ENCODE measurements at regions not wholly inside any gene's neighbourhood (a gene's known extent, or its start where the extent isn't known, plus 50 kb on each side); places are given as distances from the start of the nearest gene placed in this dataset.
"Not testable (repeated sequence)": the region's sequence is repeated elsewhere in the genome, so short reads cannot be mapped to it uniquely, and the experiment has no call there.

DNA sequence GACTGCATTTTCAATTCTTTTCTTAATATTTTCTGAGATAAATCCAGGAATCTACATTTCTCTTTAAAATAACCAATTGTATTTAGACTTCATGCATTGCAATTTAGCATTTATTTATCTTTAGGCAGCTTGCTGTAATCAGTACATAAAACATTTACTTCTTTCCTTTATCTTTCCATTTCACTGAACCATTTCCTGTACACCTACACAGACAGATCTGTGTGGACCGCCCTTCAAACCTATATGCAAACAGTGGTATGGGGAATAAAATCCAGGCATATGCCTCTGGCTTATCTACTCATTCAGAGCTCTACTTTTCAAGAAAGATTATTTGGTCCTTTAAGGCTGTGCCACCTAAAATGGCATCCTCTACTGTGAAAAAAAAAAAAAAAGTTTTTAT is 640.0 kb downstream of the MAT2B start:
- no peak overlapping the region for H3K9ac ChIP-seq (ENCODE audit: low read length)
- H3K27ac ChIP-seq (ENCODE audit: low read depth, low read length) = no peak overlapping the region
- H3K4me3 ChIP-seq (ENCODE audit: low read length) = no peak overlapping the region
- no peaks in the 10 kb centered on the region for H3K4me1 ChIP-seq (ENCODE audit: control insufficient read depth, insufficient read depth, low read length)
- H3K36me3 ChIP-seq (ENCODE audit: control insufficient read depth, insufficient read depth, low read length) = no peaks in the 10 kb centered on the region
- H3K27me3 ChIP-seq (ENCODE audit: control insufficient read depth, insufficient read depth, low read length) = no peaks in the 10 kb centered on the region

DNA sequence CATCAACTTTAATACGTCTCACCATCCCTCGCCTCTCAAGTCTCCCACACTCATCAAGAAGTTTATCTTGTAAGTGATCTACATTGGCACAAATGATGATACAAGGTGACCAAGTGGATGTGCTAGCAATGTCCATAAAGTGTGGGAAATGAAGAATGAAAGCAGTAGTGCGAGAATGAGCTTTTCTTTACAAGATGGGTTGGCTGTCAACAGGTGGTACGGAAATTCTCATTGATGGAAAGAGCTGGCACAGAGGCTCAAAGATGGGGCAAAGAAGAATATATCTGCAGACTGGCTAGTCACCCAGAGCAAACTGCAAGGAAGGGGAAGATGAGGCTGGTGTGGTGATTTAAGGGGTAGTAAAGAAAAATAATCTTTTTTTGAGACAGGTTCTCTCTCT is 640.8 kb downstream of the MAT2B start:
- Histone ChIP-seq H3K4me1 (ENCODE audit: control insufficient read depth, insufficient read depth, low read length) (no peaks in the 10 kb centered on the region), H3K9ac (ENCODE audit: low read length) (no peak overlapping the region), H3K27me3 (ENCODE audit: control insufficient read depth, insufficient read depth, low read length) (no peaks in the 10 kb centered on the region), H3K27ac (ENCODE audit: low read depth, low read length) (no peak overlapping the region), H3K36me3 (ENCODE audit: control insufficient read depth, insufficient read depth, low read length) (no peaks in the 10 kb centered on the region), H3K4me3 (ENCODE audit: low read length) (no peak overlapping the region)

DNA sequence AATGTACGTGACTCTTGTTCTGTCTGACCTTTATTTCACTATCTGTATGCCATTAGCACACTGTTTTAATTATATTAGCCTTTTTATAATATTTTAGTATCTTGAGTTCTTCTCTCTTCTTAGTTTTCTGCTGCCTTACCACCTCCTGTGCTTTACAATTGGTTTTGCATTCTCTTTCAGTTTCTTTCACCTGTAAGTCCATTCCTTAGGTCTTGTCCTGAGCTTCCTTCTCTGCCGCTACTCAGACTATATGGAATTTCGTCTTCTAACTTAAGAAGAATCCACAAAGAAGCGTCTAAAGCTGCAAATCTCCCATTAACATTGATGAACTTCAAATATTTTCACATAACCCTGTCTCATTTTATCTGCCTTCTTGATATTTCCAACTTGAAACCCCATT is 642.9 kb downstream of the MAT2B start:
- no peaks in the 10 kb centered on the region for H3K4me1 ChIP-seq (ENCODE audit: control insufficient read depth, insufficient read depth, low read length)
- no peak overlapping the region for H3K9ac ChIP-seq (ENCODE audit: low read length)
- H3K4me3 ChIP-seq (ENCODE audit: low read length) = no peak overlapping the region
- H3K36me3 ChIP-seq (ENCODE audit: control insufficient read depth, insufficient read depth, low read length) = no peaks in the 10 kb centered on the region
- H3K27me3 ChIP-seq (ENCODE audit: control insufficient read depth, insufficient read depth, low read length) = no peaks in the 10 kb centered on the region
- no peak overlapping the region for H3K27ac ChIP-seq (ENCODE audit: low read depth, low read length)

DNA sequence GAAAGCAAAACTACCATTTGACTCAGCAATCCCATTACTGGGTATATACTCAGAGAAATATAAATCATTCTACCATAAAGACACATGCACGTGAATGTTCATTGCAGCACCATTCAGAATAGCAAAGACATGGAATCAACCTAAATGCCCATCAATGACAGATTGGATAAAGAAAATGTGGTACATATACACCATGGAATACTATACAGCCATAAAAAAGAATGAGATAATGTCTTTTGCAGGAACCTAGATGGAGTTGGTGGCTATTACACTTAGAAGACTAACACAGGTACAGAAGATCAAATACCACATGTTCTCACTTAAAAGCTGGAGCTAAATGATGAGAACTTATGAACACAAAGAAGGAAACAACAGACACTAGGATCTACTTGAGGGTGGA is 647.1 kb downstream of the MAT2B start:
- not testable (repeated sequence) for H3K27me3 ChIP-seq (ENCODE audit: control insufficient read depth, insufficient read depth, low read length); H3K4me3 ChIP-seq (ENCODE audit: low read length); H3K4me1 ChIP-seq (ENCODE audit: control insufficient read depth, insufficient read depth, low read length); H3K27ac ChIP-seq (ENCODE audit: low read depth, low read length); H3K9ac ChIP-seq (ENCODE audit: low read length); H3K36me3 ChIP-seq (ENCODE audit: control insufficient read depth, insufficient read depth, low read length)

DNA sequence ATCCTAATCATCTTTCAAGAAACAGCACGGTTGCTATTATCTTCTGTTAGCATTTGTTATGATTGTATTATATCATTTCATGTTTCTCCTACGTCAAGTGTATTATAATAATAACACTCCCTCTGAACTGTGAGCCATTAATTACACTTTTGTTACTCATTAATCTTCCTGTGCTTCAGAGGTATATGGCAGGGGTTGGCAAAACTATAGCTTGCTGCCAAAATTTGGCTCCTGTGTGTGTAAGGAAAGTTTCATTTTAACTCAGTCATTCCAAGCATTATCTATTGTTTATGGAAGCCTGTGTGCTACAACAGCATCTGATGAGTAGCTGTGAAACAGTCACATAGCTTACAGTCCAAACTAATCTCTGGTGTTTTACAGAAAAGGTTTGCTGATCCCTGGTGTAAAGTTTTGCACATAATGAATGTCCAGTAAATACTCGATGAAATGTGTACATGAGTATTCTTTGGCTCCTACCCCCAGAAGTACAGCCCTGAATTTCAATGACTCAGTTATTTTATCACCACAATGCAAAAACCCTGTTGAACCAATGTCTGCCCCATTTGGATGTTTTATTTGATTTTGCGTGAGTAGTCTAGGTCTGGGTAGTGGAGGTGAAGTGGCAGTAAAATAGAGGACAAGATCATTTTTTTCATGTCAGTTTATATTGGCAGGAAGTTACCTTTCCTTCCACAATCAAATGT is 648.2 kb downstream of the MAT2B start:
- Histone ChIP-seq H3K9ac (ENCODE audit: low read length) (no peak overlapping the region), H3K27me3 (ENCODE audit: control insufficient read depth, insufficient read depth, low read length) (no peaks in the 10 kb centered on the region), H3K4me3 (ENCODE audit: low read length) (no peak overlapping the region), H3K4me1 (ENCODE audit: control insufficient read depth, insufficient read depth, low read length) (no peaks in the 10 kb centered on the region), H3K36me3 (ENCODE audit: control insufficient read depth, insufficient read depth, low read length) (no peaks in the 10 kb centered on the region), H3K27ac (ENCODE audit: low read depth, low read length) (no peak overlapping the region)

DNA sequence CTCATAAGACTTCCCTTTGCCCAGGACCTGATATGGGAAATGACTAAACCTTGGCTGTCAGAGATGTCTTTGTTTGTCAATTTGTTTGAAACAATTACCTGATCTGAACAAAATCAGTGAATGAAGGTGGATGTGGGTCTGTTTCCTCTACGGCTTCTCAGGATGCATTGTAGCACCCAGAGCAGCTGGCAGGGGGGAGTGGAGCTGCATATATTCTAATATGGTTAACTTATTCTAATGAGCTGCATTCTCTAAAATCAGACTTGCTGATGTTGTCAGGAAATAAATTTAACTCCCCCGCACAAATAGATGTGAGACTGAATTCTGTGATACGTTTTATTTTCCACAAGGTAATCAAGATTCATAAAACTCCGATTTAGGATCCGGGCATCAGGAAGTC is 665.4 kb downstream of the MAT2B start:
- Histone ChIP-seq H3K9ac (ENCODE audit: low read length) (no peak overlapping the region), H3K36me3 (ENCODE audit: control insufficient read depth, insufficient read depth, low read length) (no peaks in the 10 kb centered on the region), H3K4me3 (ENCODE audit: low read length) (no peak overlapping the region), H3K4me1 (ENCODE audit: control insufficient read depth, insufficient read depth, low read length) (no peaks in the 10 kb centered on the region), H3K27ac (ENCODE audit: low read depth, low read length) (no peak overlapping the region), H3K27me3 (ENCODE audit: control insufficient read depth, insufficient read depth, low read length) (no peaks in the 10 kb centered on the region)

DNA sequence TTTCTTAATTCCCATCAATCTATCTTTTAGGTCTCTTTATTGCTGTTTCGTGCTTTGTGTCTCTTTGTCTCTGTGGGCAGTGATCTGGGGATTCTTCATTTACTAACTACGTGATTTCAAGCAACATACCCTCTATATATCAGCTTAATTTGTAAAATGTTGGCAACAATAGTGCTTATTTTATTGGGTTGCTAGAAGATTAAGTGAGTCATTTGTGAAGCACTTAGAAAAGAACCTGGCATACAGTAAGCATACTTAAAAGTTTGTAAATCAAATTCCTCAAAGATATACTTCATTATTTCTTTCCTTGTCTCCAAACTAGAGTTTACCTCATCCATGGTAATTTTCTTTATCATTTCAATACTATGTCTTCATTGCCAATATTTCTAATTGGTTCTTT is 669.7 kb downstream of the MAT2B start:
- Histone ChIP-seq H3K4me1 (ENCODE audit: control insufficient read depth, insufficient read depth, low read length) (no peaks in the 10 kb centered on the region), H3K27me3 (ENCODE audit: control insufficient read depth, insufficient read depth, low read length) (no peaks in the 10 kb centered on the region), H3K4me3 (ENCODE audit: low read length) (no peak overlapping the region), H3K36me3 (ENCODE audit: control insufficient read depth, insufficient read depth, low read length) (no peaks in the 10 kb centered on the region), H3K27ac (ENCODE audit: low read depth, low read length) (no peak overlapping the region), H3K9ac (ENCODE audit: low read length) (no peak overlapping the region)

DNA sequence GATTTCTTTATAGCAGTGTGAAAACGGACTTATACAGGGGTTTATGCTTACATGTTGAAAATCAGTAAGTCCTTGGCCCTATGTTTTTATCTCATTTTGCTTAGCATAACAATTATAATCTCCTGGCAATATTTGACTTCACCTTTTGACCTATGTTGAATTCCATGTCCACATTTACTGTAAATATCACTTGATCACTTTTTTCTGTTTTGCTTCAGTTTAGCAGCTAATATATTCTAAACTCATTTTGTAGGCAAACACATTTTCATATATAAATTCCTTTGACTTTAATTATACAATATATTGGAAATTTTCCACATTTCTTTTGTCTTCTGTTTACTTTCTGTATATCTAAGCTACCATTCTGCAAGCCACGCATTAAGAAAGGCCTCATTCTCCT is 674.0 kb downstream of the MAT2B start:
- H3K27ac ChIP-seq (ENCODE audit: low read depth, low read length) = no peak overlapping the region
- no peak overlapping the region for H3K9ac ChIP-seq (ENCODE audit: low read length)
- H3K27me3 ChIP-seq (ENCODE audit: control insufficient read depth, insufficient read depth, low read length) = no peaks in the 10 kb centered on the region
- H3K4me1 ChIP-seq (ENCODE audit: control insufficient read depth, insufficient read depth, low read length) = no peaks in the 10 kb centered on the region
- H3K4me3 ChIP-seq (ENCODE audit: low read length) = no peak overlapping the region
- H3K36me3 ChIP-seq (ENCODE audit: control insufficient read depth, insufficient read depth, low read length) = no peaks in the 10 kb centered on the region

DNA sequence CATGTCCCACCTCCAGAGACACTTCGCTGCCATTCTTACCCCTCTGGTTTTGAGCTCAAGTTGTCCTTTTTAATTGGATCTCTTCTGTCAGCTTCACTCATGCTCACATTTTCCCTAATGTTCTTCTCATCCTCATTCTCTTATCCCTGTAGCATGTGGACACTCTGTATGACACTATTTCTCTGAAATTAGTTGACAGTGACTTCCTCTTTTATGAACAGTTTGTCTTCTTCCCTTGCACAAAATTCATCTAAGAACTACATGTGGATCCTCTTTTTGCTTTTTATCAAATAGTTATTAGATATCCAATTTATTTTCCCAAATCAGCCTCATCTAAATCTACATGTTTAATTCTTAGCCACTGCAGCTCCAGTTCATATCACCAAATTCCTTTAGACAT is 676.2 kb downstream of the MAT2B start:
- Histone ChIP-seq H3K27ac (ENCODE audit: low read depth, low read length) (no peak overlapping the region), H3K9ac (ENCODE audit: low read length) (no peak overlapping the region), H3K27me3 (ENCODE audit: control insufficient read depth, insufficient read depth, low read length) (no peaks in the 10 kb centered on the region), H3K4me1 (ENCODE audit: control insufficient read depth, insufficient read depth, low read length) (no peaks in the 10 kb centered on the region), H3K4me3 (ENCODE audit: low read length) (no peak overlapping the region), H3K36me3 (ENCODE audit: control insufficient read depth, insufficient read depth, low read length) (no peaks in the 10 kb centered on the region)

DNA sequence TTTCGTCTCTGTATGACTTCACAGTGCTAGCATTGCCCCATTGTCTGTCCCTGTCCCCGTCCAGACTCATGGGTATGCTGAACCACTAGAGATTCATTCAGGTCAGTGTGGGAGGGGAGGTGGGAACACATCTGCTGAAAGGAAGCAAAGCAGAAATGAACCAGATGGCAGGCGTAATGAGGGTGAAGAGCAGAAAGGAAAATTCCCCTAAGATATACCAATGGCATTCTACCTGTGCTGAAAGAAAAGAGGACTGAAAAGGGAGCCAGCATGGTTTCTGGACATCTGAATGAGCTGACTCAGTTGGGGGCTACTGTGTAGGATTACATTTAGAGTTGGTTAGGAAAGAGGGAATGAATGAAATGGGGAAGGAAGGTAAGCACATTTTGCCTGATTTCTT is 678.7 kb downstream of the MAT2B start:
- H3K9ac ChIP-seq (ENCODE audit: low read length) = no peak overlapping the region
- no peaks in the 10 kb centered on the region for H3K36me3 ChIP-seq (ENCODE audit: control insufficient read depth, insufficient read depth, low read length)
- no peaks in the 10 kb centered on the region for H3K4me1 ChIP-seq (ENCODE audit: control insufficient read depth, insufficient read depth, low read length)
- no peaks in the 10 kb centered on the region for H3K27me3 ChIP-seq (ENCODE audit: control insufficient read depth, insufficient read depth, low read length)
- H3K4me3 ChIP-seq (ENCODE audit: low read length) = no peak overlapping the region
- H3K27ac ChIP-seq (ENCODE audit: low read depth, low read length) = no peak overlapping the region

DNA sequence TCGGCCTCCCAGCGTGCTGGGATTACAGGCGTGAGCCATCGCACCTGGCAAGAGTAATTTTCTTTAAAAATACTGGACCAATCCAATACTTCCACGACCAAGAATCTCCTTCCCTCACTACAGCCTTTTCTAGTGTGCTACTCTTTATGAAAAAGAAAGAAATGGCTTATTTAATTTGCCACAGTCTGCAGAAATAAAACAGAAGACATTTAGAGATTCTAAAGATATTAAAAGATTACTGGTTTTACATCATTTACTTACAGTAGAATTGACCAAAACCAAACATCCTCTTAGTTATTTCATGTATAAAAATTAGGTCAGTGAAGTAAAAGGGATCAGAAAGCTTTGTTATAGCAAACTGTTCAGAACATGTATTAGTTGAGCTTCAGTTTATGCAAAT is 679.6 kb downstream of the MAT2B start:
- H3K27me3 ChIP-seq (ENCODE audit: control insufficient read depth, insufficient read depth, low read length) = no peaks in the 10 kb centered on the region
- no peak overlapping the region for H3K9ac ChIP-seq (ENCODE audit: low read length)
- no peak overlapping the region for H3K4me3 ChIP-seq (ENCODE audit: low read length)
- no peaks in the 10 kb centered on the region for H3K36me3 ChIP-seq (ENCODE audit: control insufficient read depth, insufficient read depth, low read length)
- H3K4me1 ChIP-seq (ENCODE audit: control insufficient read depth, insufficient read depth, low read length) = no peaks in the 10 kb centered on the region
- no peak overlapping the region for H3K27ac ChIP-seq (ENCODE audit: low read depth, low read length)

DNA sequence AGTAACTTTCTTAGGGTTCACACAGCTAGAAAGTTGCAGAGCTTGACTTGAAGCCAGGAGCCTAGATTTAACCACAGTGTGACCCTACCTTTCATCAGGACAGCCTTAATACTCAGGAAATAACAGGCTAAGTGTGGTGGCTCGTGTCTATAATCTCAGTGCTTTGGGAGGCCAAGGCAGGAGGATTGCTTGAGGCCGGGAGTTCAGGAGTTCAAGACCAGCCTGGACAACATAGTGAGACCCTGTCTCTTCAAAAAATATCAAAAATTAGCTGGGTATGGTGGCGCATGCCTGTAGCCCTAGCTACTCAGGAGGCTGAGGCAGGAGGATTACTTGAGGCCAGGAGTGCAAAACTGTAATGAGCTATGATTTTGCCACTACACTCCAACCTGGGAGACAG is 681.1 kb downstream of the MAT2B start:
- Histone ChIP-seq H3K9ac (ENCODE audit: low read length) (no peak overlapping the region), H3K27me3 (ENCODE audit: control insufficient read depth, insufficient read depth, low read length) (no peaks in the 10 kb centered on the region), H3K4me3 (ENCODE audit: low read length) (no peak overlapping the region), H3K4me1 (ENCODE audit: control insufficient read depth, insufficient read depth, low read length) (no peaks in the 10 kb centered on the region), H3K27ac (ENCODE audit: low read depth, low read length) (no peak overlapping the region), H3K36me3 (ENCODE audit: control insufficient read depth, insufficient read depth, low read length) (no peaks in the 10 kb centered on the region)

DNA sequence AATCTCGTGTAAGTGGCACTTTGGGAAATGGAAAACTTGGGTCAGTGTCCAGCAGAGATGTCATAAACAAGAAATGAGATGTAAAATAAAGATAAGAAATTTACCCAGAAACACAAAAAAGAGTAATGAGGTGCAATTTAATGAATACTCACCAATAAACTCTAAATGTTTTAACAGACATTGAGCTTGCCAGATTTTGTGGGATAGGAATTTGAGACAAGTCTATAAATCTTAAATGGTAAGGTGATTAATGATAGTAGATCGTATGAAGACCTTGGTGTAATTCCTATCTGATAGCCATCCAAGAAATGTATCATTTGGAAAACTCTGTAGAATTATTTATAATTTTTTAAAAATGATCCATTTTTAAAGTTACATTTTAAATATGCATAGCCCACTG is 682.4 kb downstream of the MAT2B start:
- no peak overlapping the region for H3K4me3 ChIP-seq (ENCODE audit: low read length)
- no peak overlapping the region for H3K27ac ChIP-seq (ENCODE audit: low read depth, low read length)
- H3K9ac ChIP-seq (ENCODE audit: low read length) = no peak overlapping the region
- no peaks in the 10 kb centered on the region for H3K36me3 ChIP-seq (ENCODE audit: control insufficient read depth, insufficient read depth, low read length)
- H3K27me3 ChIP-seq (ENCODE audit: control insufficient read depth, insufficient read depth, low read length) = no peaks in the 10 kb centered on the region
- no peaks in the 10 kb centered on the region for H3K4me1 ChIP-seq (ENCODE audit: control insufficient read depth, insufficient read depth, low read length)

Data from rectal smooth muscle tissue (tissue), 1 donor.